Astrocyte (in vitro differentiated cells and primary cell): ENCODE measurements at regions not wholly inside any gene's neighbourhood (a gene's known extent, or its start where the extent isn't known, plus 50 kb on each side); places are given as distances from the start of the nearest gene placed in this dataset.
"Not testable (repeated sequence)": the region's sequence is repeated elsewhere in the genome, so short reads cannot be mapped to it uniquely, and the experiment has no call there.

ENCODE experiments used
- DNase-seq: peaks from one replicate; pipeline ENCODE4 v3.0.0-alpha.2; 2010; ENCODE audit warnings: low read depth
- FAIRE-seq: peaks from 2 replicates; lab custom pipeline; 2011; peaks lifted over from hg19 to GRCh38; lab: Jason Lieb, UNC
- H2AFZ ChIP-seq: 2 replicates; pipeline ENCODE4 v1.6.0; 2012; ENCODE audit warnings: low read depth, low read length, inconsistent platforms
- H3K27ac ChIP-seq: 2 replicates; pipeline ENCODE4 v1.5.1; 2011; ENCODE audit warnings: low read depth, low read length, inconsistent platforms
- H3K27me3 ChIP-seq: 2 replicates; pipeline ENCODE4 v1.6.0; 2011; ENCODE audit warnings: low read length, inconsistent platforms; ENCODE audit not compliant: insufficient read depth
- H3K36me3 ChIP-seq: 2 replicates; pipeline ENCODE4 v1.5.1; 2011; ENCODE audit warnings: low read length, inconsistent platforms; ENCODE audit not compliant: insufficient read depth
- H3K4me1 ChIP-seq: 2 replicates; pipeline ENCODE4 v1.5.1; 2011; ENCODE audit warnings: low read length, inconsistent platforms; ENCODE audit not compliant: insufficient read depth
- H3K4me2 ChIP-seq: 2 replicates; pipeline ENCODE4 v1.6.0; 2012; ENCODE audit warnings: low read length, inconsistent platforms
- H3K4me3 ChIP-seq: 2 replicates; pipeline ENCODE4 v1.5.1; 2011; ENCODE audit warnings: low read depth, mild to moderate bottlenecking, low read length, inconsistent platforms; ENCODE audit not compliant: insufficient read depth
- H3K79me2 ChIP-seq: 2 replicates; pipeline ENCODE4 v1.6.0; 2012; ENCODE audit warnings: mild to moderate bottlenecking, low read length, inconsistent platforms; ENCODE audit not compliant: insufficient read depth
- H3K9ac ChIP-seq: 2 replicates; pipeline ENCODE4 v1.6.0; 2012; ENCODE audit warnings: mild to moderate bottlenecking, low read length, inconsistent platforms
- H3K9me3 ChIP-seq: 2 replicates; pipeline ENCODE4 v1.5.1; 2012; ENCODE audit warnings: low read depth, mild to moderate bottlenecking, low read length, inconsistent platforms; ENCODE audit not compliant: insufficient read depth
- H4K20me1 ChIP-seq: 2 replicates; pipeline ENCODE4 v1.6.0; 2012; ENCODE audit warnings: low read length, inconsistent platforms; ENCODE audit not compliant: insufficient read depth
- H3K27ac Mint-ChIP-seq: one replicate; pipeline ENCODE4 v1.8.0; 2021; ENCODE audit warnings: mild to moderate bottlenecking, mixed read lengths; ENCODE audit not compliant: unreplicated experiment
- H3K27me3 Mint-ChIP-seq: one replicate; pipeline ENCODE4 v1.8.0; 2021; ENCODE audit warnings: low read depth, mixed read lengths; ENCODE audit not compliant: unreplicated experiment
- H3K36me3 Mint-ChIP-seq: one replicate; pipeline ENCODE4 v1.8.0; 2021; ENCODE audit warnings: low read depth, mixed read lengths; ENCODE audit not compliant: unreplicated experiment
- H3K4me1 Mint-ChIP-seq: one replicate; pipeline ENCODE4 v1.8.0; 2021; ENCODE audit warnings: low read depth, mixed read lengths; ENCODE audit not compliant: unreplicated experiment
- H3K4me3 Mint-ChIP-seq: one replicate; pipeline ENCODE4 v1.8.0; 2021; ENCODE audit warnings: mild to moderate bottlenecking, moderate library complexity, mixed read lengths; ENCODE audit not compliant: unreplicated experiment
- H3K9me3 Mint-ChIP-seq: one replicate; pipeline ENCODE4 v1.8.0; 2021; ENCODE audit warnings: mild to moderate bottlenecking, mixed read lengths; ENCODE audit not compliant: unreplicated experiment
- CTCF ChIP-seq: IDR thresholded peaks from 2 replicates; pipeline ENCODE4 v1.5.1; 2011; ENCODE audit warnings: low read depth, mild to moderate bottlenecking, inconsistent platforms, low read length, moderate library complexity; ENCODE audit not compliant: insufficient read depth
- EZH2 ChIP-seq: IDR thresholded peaks from 2 replicates; pipeline ENCODE4 v1.6.1; 2012; ENCODE audit warnings: mild to moderate bottlenecking, low read length, inconsistent platforms; ENCODE audit not compliant: insufficient read depth

- Histone ChIP-seq H3K27ac (no peak overlapping the region), H3K27me3 (no peaks in the 10 kb centered on the region), H3K79me2 (no peaks in the 10 kb centered on the region), H3K9ac (no peak overlapping the region), H2AFZ (no peak overlapping the region), H4K20me1 (no peaks in the 10 kb centered on the region), H3K4me3 (no peak overlapping the region), H3K4me1 (no peaks in the 10 kb centered on the region), H3K9me3 (no peaks in the 10 kb centered on the region), H3K36me3 (no peaks in the 10 kb centered on the region), H3K4me2 (no peak overlapping the region)
- H3K36me3 Mint-ChIP-seq, result no peaks in the 10 kb centered on the region
- H3K27ac Mint-ChIP-seq, result no peak overlapping the region
- FAIRE-seq (no peak), DNase-seq (no peak)
- no peaks in the 10 kb centered on the region for H3K27me3 Mint-ChIP-seq
- TF ChIP-seq EZH2, result no peak
- TF ChIP-seq CTCF, result no peak
- peaks cover 5% of the 10 kb centered on the region for H3K9me3 Mint-ChIP-seq
- no peak overlapping the region for H3K4me3 Mint-ChIP-seq
- H3K4me1 Mint-ChIP-seq, result peaks cover 9% of the 10 kb centered on the region
Observed at GRCh38 chr6:76885861-76886301, 577.4 kb downstream of the HTR1B start.

- H3K4me3 ChIP-seq, result no peak overlapping the region
- no peaks in the 10 kb centered on the region for H3K79me2 ChIP-seq
- no peaks in the 10 kb centered on the region for H3K27me3 ChIP-seq
- H2AFZ ChIP-seq, result no peak overlapping the region
- H3K36me3 Mint-ChIP-seq, result no peaks in the 10 kb centered on the region
- peaks cover 5% of the 10 kb centered on the region for H3K9me3 Mint-ChIP-seq
- TF ChIP-seq EZH2 (no peak), CTCF (no peak)
- no peak for FAIRE-seq
- no peaks in the 10 kb centered on the region for H3K36me3 ChIP-seq
- no peak overlapping the region for H3K4me2 ChIP-seq
- H4K20me1 ChIP-seq, result no peaks in the 10 kb centered on the region
- no peak overlapping the region for H3K9ac ChIP-seq
- peaks cover 9% of the 10 kb centered on the region for H3K4me1 Mint-ChIP-seq
- H3K4me3 Mint-ChIP-seq, result no peak overlapping the region
- H3K27ac Mint-ChIP-seq, result no peak overlapping the region
- no peaks in the 10 kb centered on the region for H3K27me3 Mint-ChIP-seq
- no peak for DNase-seq
- no peaks in the 10 kb centered on the region for H3K9me3 ChIP-seq
- no peak overlapping the region for H3K27ac ChIP-seq
- H3K4me1 ChIP-seq, result no peaks in the 10 kb centered on the region
Observed at GRCh38 chr6:76881414-76881813, 581.9 kb downstream of the HTR1B start.

- Histone ChIP-seq H3K4me1 (no peaks in the 10 kb centered on the region), H3K4me2 (no peak overlapping the region), H3K4me3 (no peak overlapping the region), H3K9me3 (no peaks in the 10 kb centered on the region), H2AFZ (no peak overlapping the region), H3K27me3 (no peaks in the 10 kb centered on the region), H3K9ac (no peak overlapping the region), H3K79me2 (no peaks in the 10 kb centered on the region), H3K27ac (no peak overlapping the region), H4K20me1 (no peaks in the 10 kb centered on the region), H3K36me3 (no peaks in the 10 kb centered on the region)
- no peak for TF ChIP-seq EZH2
- FAIRE-seq (no peak), DNase-seq (no peak)
- no peaks in the 10 kb centered on the region for H3K36me3 Mint-ChIP-seq
- H3K4me3 Mint-ChIP-seq, result peak overlapping the region; percentile 82
- peaks cover 3% of the 10 kb centered on the region for H3K9me3 Mint-ChIP-seq
- H3K4me1 Mint-ChIP-seq, result no peaks in the 10 kb centered on the region
- H3K27ac Mint-ChIP-seq, result peak overlapping the region; percentile 76
- H3K27me3 Mint-ChIP-seq, result no peaks in the 10 kb centered on the region
Observed at GRCh38 chr6:76876922-76877553, 586.3 kb downstream of the HTR1B start.

GRCh38 chr6:76876430-76876829 lies 586.9 kb downstream of the HTR1B start:
- not testable (repeated sequence) for H3K4me1 ChIP-seq, H3K27ac ChIP-seq, H3K79me2 ChIP-seq, H3K9me3 ChIP-seq, H3K4me3 ChIP-seq, H3K27me3 ChIP-seq, DNase-seq, H2AFZ ChIP-seq, FAIRE-seq, H3K9me3 Mint-ChIP-seq, H3K27ac Mint-ChIP-seq, H3K36me3 ChIP-seq, H4K20me1 ChIP-seq, H3K36me3 Mint-ChIP-seq, H3K4me2 ChIP-seq, H3K27me3 Mint-ChIP-seq, H3K4me1 Mint-ChIP-seq, H3K9ac ChIP-seq
- H3K4me3 Mint-ChIP-seq, result peak overlapping the region; percentile 82
